ENCODE measurements at regions not wholly inside any gene's neighbourhood (a gene's known extent, or its start where the extent isn't known, plus 50 kb on each side); places are given as distances from the start of the nearest gene placed in this dataset.

- no peak overlapping the region for H3K4me2 ChIP-seq (ENCODE audit: extremely low read depth, insufficient read depth, low read length)
Measured at GRCh38 chr4:45716093-45716492, 407.8 kb downstream of the GABRG1 start.

DNA sequence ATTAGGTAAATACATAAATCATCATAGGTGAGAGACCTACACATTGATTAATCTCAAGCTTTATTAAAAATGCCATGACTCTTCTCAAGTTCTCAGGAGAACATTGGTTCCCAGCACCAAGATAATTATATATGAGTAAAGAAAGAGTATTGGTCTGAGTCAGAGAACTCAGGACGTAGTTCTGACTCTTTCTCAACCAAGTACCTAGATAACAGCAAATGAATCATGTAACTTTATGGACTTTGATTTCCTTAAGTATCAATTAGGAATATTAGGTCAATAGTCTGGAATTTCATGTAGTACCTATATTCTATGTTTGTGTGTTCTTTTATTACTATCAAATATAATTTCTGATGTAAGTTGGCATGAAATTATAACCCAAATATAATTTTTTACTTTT lies 409.9 kb downstream of the GABRG1 start:
- no peaks in the 10 kb centered on the region for H3K4me1 ChIP-seq (ENCODE audit: control insufficient read depth, extremely low read depth, insufficient read depth, low read length)
- H4K20me1 ChIP-seq (ENCODE audit: control insufficient read depth, extremely low read depth, insufficient read depth, low read length): no peaks in the 10 kb centered on the region
- H2AFZ ChIP-seq (ENCODE audit: low read length): no peak overlapping the region
- no peak overlapping the region for H3K4me2 ChIP-seq (ENCODE audit: extremely low read depth, insufficient read depth, low read length)
- no peaks in the 10 kb centered on the region for H3K9me3 ChIP-seq (ENCODE audit: control insufficient read depth, insufficient read depth, low read depth, low read length)
- no peak for TF ChIP-seq EZH2 (IDR thresholded peaks at IDR 0.05; ENCODE audit: low read length, missing control alignments)
- TF ChIP-seq, protein P1, sequence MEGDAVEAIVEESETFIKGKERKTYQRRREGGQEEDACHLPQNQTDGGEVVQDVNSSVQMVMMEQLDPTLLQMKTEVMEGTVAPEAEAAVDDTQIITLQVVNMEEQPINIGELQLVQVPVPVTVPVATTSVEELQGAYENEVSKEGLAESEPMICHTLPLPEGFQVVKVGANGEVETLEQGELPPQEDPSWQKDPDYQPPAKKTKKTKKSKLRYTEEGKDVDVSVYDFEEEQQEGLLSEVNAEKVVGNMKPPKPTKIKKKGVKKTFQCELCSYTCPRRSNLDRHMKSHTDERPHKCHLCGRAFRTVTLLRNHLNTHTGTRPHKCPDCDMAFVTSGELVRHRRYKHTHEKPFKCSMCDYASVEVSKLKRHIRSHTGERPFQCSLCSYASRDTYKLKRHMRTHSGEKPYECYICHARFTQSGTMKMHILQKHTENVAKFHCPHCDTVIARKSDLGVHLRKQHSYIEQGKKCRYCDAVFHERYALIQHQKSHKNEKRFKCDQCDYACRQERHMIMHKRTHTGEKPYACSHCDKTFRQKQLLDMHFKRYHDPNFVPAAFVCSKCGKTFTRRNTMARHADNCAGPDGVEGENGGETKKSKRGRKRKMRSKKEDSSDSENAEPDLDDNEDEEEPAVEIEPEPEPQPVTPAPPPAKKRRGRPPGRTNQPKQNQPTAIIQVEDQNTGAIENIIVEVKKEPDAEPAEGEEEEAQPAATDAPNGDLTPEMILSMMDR (conservative IDR thresholded peaks at IDR 0.05 in 1 of 2, IDR thresholded peaks at IDR 0.05 in 1 of 2; ENCODE audit: low read depth in 1 of 2, low read length in 2 of 2): no peak
- no peak overlapping the region for H3K4me3 ChIP-seq (replicated peaks in 1 of 4; ENCODE audit: control extremely low read depth in 1 of 4, insufficient read depth in 1 of 4, low read depth in 3 of 4, low read length in 4 of 4)
- no peak overlapping the region for H3K9ac ChIP-seq (ENCODE audit: insufficient read depth, low read length)
- no peak for DNase-seq (ENCODE audit: low read depth in 2 of 2)
- H3K79me2 ChIP-seq (ENCODE audit: control insufficient read depth, insufficient read depth, low read length): no peaks in the 10 kb centered on the region
- H3K27ac ChIP-seq (ENCODE audit: insufficient read depth, low read length): no peak overlapping the region
- H3K36me3 ChIP-seq (ENCODE audit: control insufficient read depth, insufficient read depth, low read length): no peaks in the 10 kb centered on the region
- H3K27me3 ChIP-seq (ENCODE audit: control insufficient read depth, insufficient read depth, low read length): no peaks in the 10 kb centered on the region

More at GRCh38 chr4:45716093-45716492, 407.8 kb downstream of the GABRG1 start:
- Histone ChIP-seq H3K79me2 (ENCODE audit: control insufficient read depth, insufficient read depth, low read length) (no peaks in the 10 kb centered on the region), H2AFZ (ENCODE audit: low read length) (no peak overlapping the region), H3K9me3 (ENCODE audit: control insufficient read depth, insufficient read depth, low read depth, low read length) (no peaks in the 10 kb centered on the region), H3K4me1 (ENCODE audit: control insufficient read depth, extremely low read depth, insufficient read depth, low read length) (no peaks in the 10 kb centered on the region), H4K20me1 (ENCODE audit: control insufficient read depth, extremely low read depth, insufficient read depth, low read length) (no peaks in the 10 kb centered on the region), H3K4me3 (replicated peaks in 1 of 4; ENCODE audit: control extremely low read depth in 1 of 4, insufficient read depth in 1 of 4, low read depth in 3 of 4, low read length in 4 of 4) (no peak overlapping the region), H3K27ac (ENCODE audit: insufficient read depth, low read length) (no peak overlapping the region), H3K36me3 (ENCODE audit: control insufficient read depth, insufficient read depth, low read length) (no peaks in the 10 kb centered on the region), H3K9ac (ENCODE audit: insufficient read depth, low read length) (no peak overlapping the region), H3K27me3 (ENCODE audit: control insufficient read depth, insufficient read depth, low read length) (no peaks in the 10 kb centered on the region)
- no peak for TF ChIP-seq EZH2 (IDR thresholded peaks at IDR 0.05; ENCODE audit: low read length, missing control alignments)
- TF ChIP-seq, protein P1 (conservative IDR thresholded peaks at IDR 0.05 in 1 of 2, IDR thresholded peaks at IDR 0.05 in 1 of 2; ENCODE audit: low read depth in 1 of 2, low read length in 2 of 2): no peak
- DNase-seq (ENCODE audit: low read depth in 2 of 2): no peak

GRCh38 chr4:45701621-45702020 lies 422.2 kb downstream of the GABRG1 start:
- no peak for DNase-seq (ENCODE audit: low read depth in 2 of 2)
- no peak for TF ChIP-seq EZH2 (IDR thresholded peaks at IDR 0.05; ENCODE audit: low read length, missing control alignments)
- TF ChIP-seq, protein P1 (conservative IDR thresholded peaks at IDR 0.05 in 1 of 2, IDR thresholded peaks at IDR 0.05 in 1 of 2; ENCODE audit: low read depth in 1 of 2, low read length in 2 of 2): no peak
- Histone ChIP-seq H3K4me3 (replicated peaks in 1 of 4; ENCODE audit: control extremely low read depth in 1 of 4, insufficient read depth in 1 of 4, low read depth in 3 of 4, low read length in 4 of 4) (no peak overlapping the region), H3K27ac (ENCODE audit: insufficient read depth, low read length) (no peak overlapping the region), H3K4me2 (ENCODE audit: extremely low read depth, insufficient read depth, low read length) (no peak overlapping the region), H3K79me2 (ENCODE audit: control insufficient read depth, insufficient read depth, low read length) (no peaks in the 10 kb centered on the region), H2AFZ (ENCODE audit: low read length) (no peak overlapping the region), H3K9me3 (ENCODE audit: control insufficient read depth, insufficient read depth, low read depth, low read length) (no peaks in the 10 kb centered on the region), H4K20me1 (ENCODE audit: control insufficient read depth, extremely low read depth, insufficient read depth, low read length) (no peaks in the 10 kb centered on the region), H3K27me3 (ENCODE audit: control insufficient read depth, insufficient read depth, low read length) (no peaks in the 10 kb centered on the region), H3K36me3 (ENCODE audit: control insufficient read depth, insufficient read depth, low read length) (no peaks in the 10 kb centered on the region), H3K4me1 (ENCODE audit: control insufficient read depth, extremely low read depth, insufficient read depth, low read length) (no peaks in the 10 kb centered on the region), H3K9ac (ENCODE audit: insufficient read depth, low read length) (no peak overlapping the region)

All from fibroblast of lung (primary cell).